Sigmoid colon (tissue), 4 donors: ENCODE measurements at regions not wholly inside any gene's neighbourhood (a gene's known extent, or its start where the extent isn't known, plus 50 kb on each side); places are given as distances from the start of the nearest gene placed in this dataset.

Experiments used
- CTCF ChIP-seq, 4 experiments: fragments of 450-650 bp in 3 of 4; fragments of 200-600 bp in 1 of 4; IDR thresholded peaks; one replicate each; pipeline ENCODE4 v1.5.1; 2016 to 2019; ENCODE audit warnings: antibody characterized with exemption in 4 of 4, mild to moderate bottlenecking in 3 of 4, moderate library complexity in 2 of 4
- EP300 ChIP-seq, 4 donors: sonication (generic); formaldehyde crosslinking; IDR thresholded peaks; one replicate each; pipeline ENCODE4 v1.6.1; 2017; ENCODE audit warnings: antibody characterized with exemption in 4 of 4
- POLR2A ChIP-seq, 2 donors: fragments of 450-650 bp; IDR thresholded peaks; one replicate each; pipeline ENCODE4 v1.6.1; 2016; ENCODE audit warnings: antibody characterized with exemption in 2 of 2, mild to moderate bottlenecking in 2 of 2, moderate library complexity in 2 of 2
- POLR2AphosphoS5 ChIP-seq, 4 donors: sonication (generic); formaldehyde crosslinking; IDR thresholded peaks; one replicate each; pipeline ENCODE4 v1.6.1; 2017; ENCODE audit warnings: antibody characterized with exemption in 4 of 4

GRCh38 chr21:17085707-17086106 is 427.1 kb upstream of the CXADR start:
- TF ChIP-seq CTCF (IDR thresholded peaks at IDR 0.05) (no peak), POLR2A (IDR thresholded peaks at IDR 0.05) (no peak), POLR2AphosphoS5 (IDR thresholded peaks at IDR 0.05) (no peak), EP300 (IDR thresholded peaks at IDR 0.05) (no peak)
